HepG2 (cell line): ENCODE measurements at regions not wholly inside any gene's neighbourhood (a gene's known extent, or its start where the extent isn't known, plus 50 kb on each side); places are given as distances from the start of the nearest gene placed in this dataset.

Experiments
- CHD2 ChIP-seq: IDR thresholded peaks from 2 replicates; pipeline ENCODE4 v1.6.1; 2011; ENCODE audit warnings: low read depth, low read length, improper control_type of control experiment
- EZH2 ChIP-seq: conservative IDR thresholded peaks from 2 replicates; pipeline ENCODE4 v1.6.1; 2012; ENCODE audit warnings: mild to moderate bottlenecking, low read depth, low read length, moderate library complexity
- MAFK ChIP-seq, 2 experiments: IDR thresholded peaks in 1 of 2; conservative IDR thresholded peaks in 1 of 2; 2 replicates each; pipeline ENCODE4 v1.6.1; 2011; ENCODE audit warnings: improper control_type of control experiment in 2 of 2, low read length in 2 of 2
- RAD51 ChIP-seq: fragments of 450-650 bp; IDR thresholded peaks from 2 replicates; pipeline ENCODE4 v1.6.1; 2016; ENCODE audit warnings: borderline replicate concordance
- SETDB1 ChIP-seq: sonication (generic); formaldehyde crosslinking; IDR thresholded peaks from 2 replicates; pipeline ENCODE4 v1.5.1; 2020; ENCODE audit warnings: missing genetic modification reagents, mild to moderate bottlenecking, borderline replicate concordance
- ZBTB21 ChIP-seq: sonication (generic); formaldehyde crosslinking; IDR thresholded peaks from 2 replicates; pipeline ENCODE4 v1.4.0; 2020; ENCODE audit warnings: missing genetic modification reagents
- ZBTB7A ChIP-seq: sonication (generic); formaldehyde crosslinking; IDR thresholded peaks from 2 replicates; pipeline ENCODE4 v1.8.0; 2022; ENCODE audit warnings: mild to moderate bottlenecking, missing genetic modification reagents
- ZNF776 ChIP-seq: sonication (generic); formaldehyde crosslinking; IDR thresholded peaks from 2 replicates; pipeline ENCODE4 v1.4.0; 2020; ENCODE audit warnings: mild to moderate bottlenecking, missing genetic modification reagents
- ZNF780A ChIP-seq: sonication (generic); formaldehyde crosslinking; IDR thresholded peaks from 2 replicates; pipeline ENCODE4 v1.8.0; 2022; ENCODE audit warnings: mild to moderate bottlenecking, missing genetic modification reagents, moderate library complexity
- ZNF792 ChIP-seq: IDR thresholded peaks from 2 replicates; pipeline ENCODE4 v1.6.1; 2016
- ZSCAN29 ChIP-seq: sonication (generic); formaldehyde crosslinking; conservative IDR thresholded peaks from 2 replicates; pipeline ENCODE4 v1.4.0; 2020; ENCODE audit warnings: mild to moderate bottlenecking, missing genetic modification reagents
- TF ChIP-seq, protein P1 (sequence below): sonication (generic); formaldehyde crosslinking; IDR thresholded peaks from 2 replicates; pipeline ENCODE4 v1.5.0; 2020; ENCODE audit warnings: mild to moderate bottlenecking, missing genetic modification reagents, moderate library complexity
- TF ChIP-seq, protein P2 (sequence below): sonication (generic); formaldehyde crosslinking; IDR thresholded peaks from 2 replicates; pipeline ENCODE4 v1.4.0; 2020; ENCODE audit warnings: missing genetic modification reagents

DNA sequence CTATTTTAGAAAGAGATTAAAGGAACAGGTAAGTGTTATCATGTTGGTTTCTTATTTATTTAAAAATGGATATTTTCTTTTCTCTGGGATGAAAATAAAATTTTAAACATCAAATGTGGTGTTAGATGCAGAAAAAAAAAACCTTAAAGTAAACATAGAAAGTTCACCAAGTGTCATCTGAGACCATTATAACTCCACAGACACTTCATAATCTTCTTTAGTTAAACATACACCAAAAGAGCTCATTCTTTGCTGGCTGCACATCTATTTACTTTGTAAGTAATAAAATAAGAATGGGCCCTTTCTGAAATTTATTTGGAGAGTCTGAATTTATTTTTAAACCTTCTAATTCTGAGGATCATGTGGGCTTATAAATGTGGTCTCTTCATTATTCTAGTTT, 460.7 kb upstream of the CTSO start:
- no peak for TF ChIP-seq RAD51
- TF ChIP-seq, protein P1, sequence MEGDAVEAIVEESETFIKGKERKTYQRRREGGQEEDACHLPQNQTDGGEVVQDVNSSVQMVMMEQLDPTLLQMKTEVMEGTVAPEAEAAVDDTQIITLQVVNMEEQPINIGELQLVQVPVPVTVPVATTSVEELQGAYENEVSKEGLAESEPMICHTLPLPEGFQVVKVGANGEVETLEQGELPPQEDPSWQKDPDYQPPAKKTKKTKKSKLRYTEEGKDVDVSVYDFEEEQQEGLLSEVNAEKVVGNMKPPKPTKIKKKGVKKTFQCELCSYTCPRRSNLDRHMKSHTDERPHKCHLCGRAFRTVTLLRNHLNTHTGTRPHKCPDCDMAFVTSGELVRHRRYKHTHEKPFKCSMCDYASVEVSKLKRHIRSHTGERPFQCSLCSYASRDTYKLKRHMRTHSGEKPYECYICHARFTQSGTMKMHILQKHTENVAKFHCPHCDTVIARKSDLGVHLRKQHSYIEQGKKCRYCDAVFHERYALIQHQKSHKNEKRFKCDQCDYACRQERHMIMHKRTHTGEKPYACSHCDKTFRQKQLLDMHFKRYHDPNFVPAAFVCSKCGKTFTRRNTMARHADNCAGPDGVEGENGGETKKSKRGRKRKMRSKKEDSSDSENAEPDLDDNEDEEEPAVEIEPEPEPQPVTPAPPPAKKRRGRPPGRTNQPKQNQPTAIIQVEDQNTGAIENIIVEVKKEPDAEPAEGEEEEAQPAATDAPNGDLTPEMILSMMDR (CRISPR knock-in tag): no peak
- no peak for TF ChIP-seq CHD2
- TF ChIP-seq ZNF792: no peak
- no peak for TF ChIP-seq SETDB1 (CRISPR knock-in tag)
- TF ChIP-seq, protein P2, sequence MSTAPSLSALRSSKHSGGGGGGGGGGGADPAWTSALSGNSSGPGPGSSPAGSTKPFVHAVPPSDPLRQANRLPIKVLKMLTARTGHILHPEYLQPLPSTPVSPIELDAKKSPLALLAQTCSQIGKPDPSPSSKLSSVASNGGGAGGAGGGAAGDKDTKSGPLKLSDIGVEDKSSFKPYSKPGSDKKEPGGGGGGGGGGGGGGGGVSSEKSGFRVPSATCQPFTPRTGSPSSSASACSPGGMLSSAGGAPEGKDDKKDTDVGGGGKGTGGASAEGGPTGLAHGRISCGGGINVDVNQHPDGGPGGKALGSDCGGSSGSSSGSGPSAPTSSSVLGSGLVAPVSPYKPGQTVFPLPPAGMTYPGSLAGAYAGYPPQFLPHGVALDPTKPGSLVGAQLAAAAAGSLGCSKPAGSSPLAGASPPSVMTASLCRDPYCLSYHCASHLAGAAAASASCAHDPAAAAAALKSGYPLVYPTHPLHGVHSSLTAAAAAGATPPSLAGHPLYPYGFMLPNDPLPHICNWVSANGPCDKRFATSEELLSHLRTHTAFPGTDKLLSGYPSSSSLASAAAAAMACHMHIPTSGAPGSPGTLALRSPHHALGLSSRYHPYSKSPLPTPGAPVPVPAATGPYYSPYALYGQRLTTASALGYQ: no peak
- no peak for TF ChIP-seq ZSCAN29 (CRISPR knock-in tag)
- no peak for TF ChIP-seq ZBTB7A (CRISPR knock-in tag)
- no peak for TF ChIP-seq MAFK (conservative IDR thresholded peaks at IDR 0.05 in 1 of 2, IDR thresholded peaks at IDR 0.05 in 1 of 2; ENCODE audit: low read length in 2 of 2)
- TF ChIP-seq ZNF780A (CRISPR knock-in tag): no peak
- TF ChIP-seq EZH2: no peak
- TF ChIP-seq ZNF776 (CRISPR knock-in tag): no peak
- TF ChIP-seq ZBTB21 (CRISPR knock-in tag): no peak
